GM21528 (cell line): ENCODE measurements at regions not wholly inside any gene's neighbourhood (a gene's known extent, or its start where the extent isn't known, plus 50 kb on each side); places are given as distances from the start of the nearest gene placed in this dataset.
"Not testable (repeated sequence)": the region's sequence is repeated elsewhere in the genome, so short reads cannot be mapped to it uniquely, and the experiment has no call there.

Experiments used
- ATAC-seq: cut with Tn5 transposase; IDR thresholded peaks from one replicate; pipeline ENCODE4 v1.9.1; 2021; ENCODE audit warnings: mild to moderate bottlenecking, moderate library complexity; ENCODE audit not compliant: unreplicated experiment, low FRiP score

DNA sequence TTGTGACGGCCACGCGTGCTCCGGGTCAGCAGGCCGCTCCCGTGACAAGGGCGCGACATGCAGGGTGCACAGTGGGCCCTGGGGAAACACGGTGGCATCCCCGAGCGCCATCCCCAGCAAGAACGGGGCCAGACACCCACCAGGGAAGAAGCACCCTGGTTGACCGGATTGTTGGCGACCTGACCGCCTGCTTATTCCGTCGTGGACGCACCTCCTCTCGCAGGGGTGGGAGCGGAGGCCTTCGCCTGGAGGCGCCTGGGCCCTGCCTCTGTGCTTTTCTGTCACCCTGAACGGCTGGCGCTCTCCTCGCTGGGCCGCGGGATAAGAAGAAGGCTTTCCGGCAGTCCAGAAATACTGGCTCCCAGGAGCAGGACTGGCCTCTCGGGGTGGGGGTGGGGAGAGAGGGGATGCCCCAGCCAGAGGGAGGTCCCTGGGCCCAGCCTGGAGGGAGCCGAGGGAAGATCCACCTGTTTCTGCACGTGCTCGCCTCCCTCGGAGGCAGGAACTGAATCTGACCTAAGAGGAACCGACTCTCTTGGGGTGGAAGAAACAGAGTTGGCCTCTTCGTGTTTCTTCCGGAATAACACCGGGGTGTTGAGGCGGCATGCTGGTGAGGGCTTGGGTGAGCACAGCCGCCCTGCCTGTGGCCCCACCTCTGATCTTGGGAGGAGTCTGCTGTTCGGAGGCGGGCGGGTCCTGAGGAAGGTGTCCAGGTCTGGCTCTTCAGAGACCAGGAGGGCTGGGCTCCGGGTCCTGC, 4394.2 kb upstream of the TPTE start:
- ATAC-seq, result not testable (repeated sequence)

DNA sequence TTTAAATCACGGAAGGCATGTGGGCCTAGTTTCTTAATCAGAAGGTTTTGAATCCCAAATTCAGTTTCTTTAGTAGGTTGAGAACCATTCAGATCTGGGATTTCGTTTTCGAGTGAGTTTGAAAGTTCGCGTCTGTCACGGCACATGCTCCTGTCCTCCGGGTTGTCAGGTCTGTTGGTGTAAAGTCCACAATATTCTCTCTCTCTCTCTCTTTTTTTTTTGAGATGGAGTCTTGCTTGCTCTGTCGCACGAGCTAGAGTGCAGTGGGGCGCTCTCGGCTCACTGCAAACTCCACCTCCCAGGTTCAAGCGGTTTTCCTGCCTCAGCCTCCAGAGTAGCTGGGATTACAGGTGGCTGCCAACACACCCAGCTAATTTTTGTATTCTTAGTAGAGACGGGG, 4390.6 kb upstream of the TPTE start:
- ATAC-seq, result not testable (repeated sequence)

DNA sequence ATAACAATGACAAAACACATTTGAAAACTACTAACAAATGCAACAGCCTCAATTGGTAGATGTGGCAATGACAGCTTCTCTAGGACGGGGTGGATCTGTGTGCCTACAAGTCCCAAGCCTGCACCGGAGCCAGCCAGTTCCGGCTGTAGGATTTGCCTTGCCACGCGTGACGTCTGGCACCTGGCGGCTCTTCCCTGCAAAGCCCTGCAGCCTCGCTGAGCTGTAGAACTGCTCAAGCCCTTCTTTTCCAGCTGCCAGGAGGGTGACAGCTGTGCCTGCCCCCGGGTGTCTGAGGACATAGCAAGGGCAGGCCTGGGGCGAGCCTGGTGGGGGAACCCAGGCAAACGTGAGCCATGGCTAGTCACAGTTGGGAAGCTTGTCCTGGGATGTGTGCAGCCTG, 4388.0 kb upstream of the TPTE start:
- not testable (repeated sequence) for ATAC-seq

DNA sequence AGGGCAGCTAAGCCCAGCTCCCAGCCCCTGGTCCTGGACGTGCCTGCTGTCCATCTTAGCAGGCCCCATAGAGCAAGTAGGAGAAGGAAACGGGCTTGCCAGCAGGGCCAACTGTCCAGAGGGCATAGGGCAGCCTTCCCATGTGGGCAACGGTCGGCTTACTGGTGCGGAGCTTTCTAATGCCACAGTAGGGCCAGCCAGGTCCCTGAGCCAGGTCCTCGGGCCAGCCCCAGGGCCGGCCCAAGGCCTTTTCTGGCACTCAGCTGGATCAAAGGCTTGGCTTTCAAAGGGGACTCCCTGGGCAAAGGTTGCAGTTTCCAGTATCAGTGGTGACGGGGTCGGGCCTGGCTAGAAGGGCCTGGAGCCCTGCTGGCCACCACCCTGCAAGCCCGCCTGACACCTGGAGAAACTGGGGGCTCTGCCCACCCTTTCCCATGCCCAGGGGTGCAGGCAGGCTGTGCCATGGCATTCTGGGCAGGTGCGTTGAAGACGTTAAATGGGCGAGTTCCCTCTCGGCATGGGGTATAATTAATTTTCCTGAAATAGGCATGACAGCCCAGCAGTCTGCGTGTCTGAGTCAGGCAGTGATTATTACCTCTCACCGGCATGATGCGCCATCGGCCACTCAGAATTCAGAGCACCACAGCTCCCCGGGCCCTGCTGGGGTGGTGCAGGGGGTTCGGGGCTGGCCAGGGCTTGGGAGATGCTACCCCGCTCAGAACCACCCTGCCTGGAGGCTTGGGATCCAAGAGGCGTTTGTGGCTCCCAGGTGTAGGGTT, 4387.3 kb upstream of the TPTE start:
- ATAC-seq, result not testable (repeated sequence)

DNA sequence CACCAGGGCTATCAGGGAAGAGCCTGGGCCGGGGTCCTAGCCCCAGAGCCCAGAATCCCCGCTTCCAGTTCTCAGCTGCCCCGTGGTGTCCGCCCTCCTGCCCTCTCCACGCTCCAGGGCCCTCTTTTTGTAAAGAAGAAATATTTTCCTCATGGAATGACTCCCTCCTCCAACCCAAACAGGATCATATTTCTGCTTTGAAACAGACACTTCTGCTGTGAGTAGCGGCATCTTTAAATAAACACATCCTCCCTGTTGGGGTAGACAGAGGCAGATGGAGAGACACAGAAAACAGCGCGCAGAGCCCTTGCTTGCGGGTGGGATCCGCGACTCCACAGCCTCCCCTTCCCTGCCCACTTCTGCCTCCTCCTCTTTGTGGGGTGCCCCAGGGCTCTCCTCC, 4384.7 kb upstream of the TPTE start:
- ATAC-seq, result not testable (repeated sequence)

DNA sequence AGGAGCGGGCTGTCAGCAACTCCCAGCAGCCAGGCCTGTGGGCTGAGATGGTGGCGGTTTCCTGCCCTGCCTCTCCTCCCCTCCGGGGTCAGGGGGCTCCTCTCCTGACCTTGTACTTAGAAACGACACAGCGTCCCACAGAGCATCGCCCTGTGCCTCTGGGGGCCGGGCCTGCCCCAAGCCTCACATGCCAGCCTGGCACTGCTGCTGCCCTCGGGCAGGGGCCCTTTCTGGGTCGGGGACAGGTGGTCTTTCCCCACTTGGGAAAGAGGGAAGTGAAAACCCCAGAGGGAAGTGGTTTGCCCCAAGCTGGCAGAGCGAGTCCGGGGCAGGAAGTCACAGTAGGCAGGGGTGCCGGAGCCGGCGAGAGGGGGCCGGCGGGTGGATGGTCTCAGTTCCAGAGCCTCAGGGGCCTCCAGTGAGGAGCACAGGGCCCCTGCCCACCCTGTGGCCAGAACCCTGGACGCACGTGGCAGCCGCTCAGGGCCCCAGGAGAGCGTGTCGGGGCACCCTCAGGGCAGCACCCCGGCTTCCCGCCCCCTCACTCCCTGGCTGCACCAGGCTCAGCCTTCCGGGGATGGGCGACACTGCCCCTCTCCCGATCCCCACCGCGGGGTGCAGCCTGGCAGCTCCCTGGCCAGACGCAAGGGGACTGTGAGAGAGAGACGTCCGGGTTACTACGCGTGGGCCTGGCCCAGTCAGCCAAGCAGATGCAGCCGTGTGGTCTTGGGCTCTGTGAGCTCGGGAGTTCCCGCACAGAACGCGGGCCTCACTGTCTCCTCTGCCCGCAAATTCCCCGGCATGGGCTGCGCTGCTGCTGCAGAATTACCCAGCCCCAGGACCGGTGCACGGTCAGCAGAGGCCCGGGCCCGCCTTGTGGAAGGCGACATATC, 4382.9 kb upstream of the TPTE start:
- ATAC-seq, result peak; percentile 52

DNA sequence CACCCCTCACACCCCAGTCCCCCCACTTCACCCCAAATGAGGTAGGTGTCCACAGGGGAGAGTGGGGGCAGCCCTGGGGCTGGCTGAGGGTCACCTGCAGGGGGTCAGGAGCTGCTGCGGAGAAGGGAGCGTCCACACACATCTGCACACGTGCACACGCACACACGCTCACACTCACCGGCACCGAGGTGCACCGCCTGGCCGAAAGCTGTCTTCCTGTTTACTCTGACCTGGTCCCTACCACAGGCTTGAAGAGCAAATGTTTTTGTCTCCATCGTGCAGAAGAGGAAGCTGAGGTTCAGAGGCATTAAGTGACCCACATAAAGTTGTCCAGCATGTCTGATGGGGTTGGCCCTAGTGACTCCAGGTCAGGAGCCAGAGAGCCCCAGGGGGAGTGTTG, 4382.1 kb upstream of the TPTE start:
- not testable (repeated sequence) for ATAC-seq

DNA sequence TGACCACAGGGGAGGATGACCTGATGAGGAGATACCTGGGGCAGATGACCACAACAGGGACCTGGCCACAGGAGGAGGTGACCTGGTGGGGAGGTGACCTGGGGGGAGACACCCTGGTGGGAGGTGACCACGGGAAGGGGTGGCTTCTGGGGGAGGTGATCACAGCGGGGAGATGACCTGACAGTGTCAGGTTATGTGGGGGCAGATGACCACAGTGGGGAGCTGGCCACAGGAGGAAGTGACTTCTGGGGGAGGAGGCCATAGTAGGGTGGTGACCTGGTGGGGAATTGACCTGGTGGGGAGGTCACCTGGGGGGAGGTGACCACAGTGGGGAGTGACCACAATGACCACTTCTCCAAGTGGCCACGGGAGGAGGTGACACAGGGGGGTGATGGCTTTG, 4381.5 kb upstream of the TPTE start:
- not testable (repeated sequence) for ATAC-seq

DNA sequence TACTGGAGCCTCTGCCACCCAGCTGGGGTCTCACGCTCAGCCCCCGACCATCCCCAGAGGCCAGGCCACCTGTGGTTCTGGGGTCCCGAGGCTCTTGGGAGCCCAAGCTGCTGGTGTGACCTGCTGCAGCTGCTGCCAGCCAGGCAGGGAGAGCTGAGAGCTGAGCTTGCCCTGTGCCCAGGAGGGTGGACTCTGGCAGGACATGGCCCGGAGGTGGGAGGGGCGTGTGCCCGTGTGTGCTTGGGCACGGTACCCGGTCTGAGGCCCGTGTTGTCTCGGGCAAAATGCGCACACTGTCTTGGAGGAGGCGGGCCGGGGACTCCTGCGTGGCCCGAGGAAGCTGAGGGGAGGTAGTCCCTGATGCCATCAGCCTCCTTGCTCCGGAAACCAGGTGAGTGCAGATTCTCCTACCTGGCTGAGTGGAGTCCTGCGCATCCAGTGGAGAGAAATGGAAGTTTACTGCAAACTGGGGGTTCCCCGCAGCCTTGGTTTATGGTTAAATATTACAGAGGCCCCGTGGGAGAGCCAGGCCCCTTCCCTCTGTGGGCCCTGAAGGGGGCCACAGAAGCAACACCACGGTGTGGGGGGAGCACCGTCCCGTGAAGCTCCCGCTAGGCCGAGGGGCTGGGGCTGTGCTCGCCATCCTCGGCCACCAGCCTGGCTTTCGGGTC, 4380.8 kb upstream of the TPTE start:
- ATAC-seq, result not testable (repeated sequence)

DNA sequence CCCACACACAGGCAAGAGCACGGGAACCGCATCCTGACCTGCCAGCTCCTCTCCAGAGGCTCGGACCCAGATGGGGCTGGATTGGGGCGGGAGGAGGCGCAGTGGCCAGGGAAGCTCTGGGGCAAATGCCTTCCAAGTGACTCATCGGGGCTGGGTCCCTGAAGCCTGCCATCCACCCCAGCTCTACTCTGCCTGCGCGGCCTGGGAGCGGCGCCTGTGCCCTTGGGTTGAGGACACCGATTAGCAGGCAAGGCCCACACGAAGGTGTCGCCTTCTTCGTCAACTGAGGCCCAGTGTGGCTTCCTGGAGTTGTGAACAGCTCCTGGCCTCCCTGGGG, 4380.3 kb upstream of the TPTE start:
- ATAC-seq, result not testable (repeated sequence)

DNA sequence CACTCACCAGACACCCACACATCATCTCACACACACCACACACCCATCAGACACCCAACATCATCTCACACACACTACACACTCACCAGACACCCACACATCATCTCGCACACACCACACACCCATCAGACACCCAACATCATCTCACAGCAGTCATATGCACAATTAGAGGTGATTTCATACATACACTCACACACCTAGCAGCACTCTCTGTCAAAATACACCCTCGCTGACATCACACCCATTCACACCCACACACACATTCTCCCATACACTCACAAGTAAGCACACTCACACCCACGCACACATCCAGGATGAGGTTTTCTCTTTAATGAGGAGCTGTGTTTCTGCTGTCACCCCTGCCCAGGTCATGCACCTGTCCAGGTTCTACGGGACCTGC, 4368.2 kb upstream of the TPTE start:
- ATAC-seq, result not testable (repeated sequence)

DNA sequence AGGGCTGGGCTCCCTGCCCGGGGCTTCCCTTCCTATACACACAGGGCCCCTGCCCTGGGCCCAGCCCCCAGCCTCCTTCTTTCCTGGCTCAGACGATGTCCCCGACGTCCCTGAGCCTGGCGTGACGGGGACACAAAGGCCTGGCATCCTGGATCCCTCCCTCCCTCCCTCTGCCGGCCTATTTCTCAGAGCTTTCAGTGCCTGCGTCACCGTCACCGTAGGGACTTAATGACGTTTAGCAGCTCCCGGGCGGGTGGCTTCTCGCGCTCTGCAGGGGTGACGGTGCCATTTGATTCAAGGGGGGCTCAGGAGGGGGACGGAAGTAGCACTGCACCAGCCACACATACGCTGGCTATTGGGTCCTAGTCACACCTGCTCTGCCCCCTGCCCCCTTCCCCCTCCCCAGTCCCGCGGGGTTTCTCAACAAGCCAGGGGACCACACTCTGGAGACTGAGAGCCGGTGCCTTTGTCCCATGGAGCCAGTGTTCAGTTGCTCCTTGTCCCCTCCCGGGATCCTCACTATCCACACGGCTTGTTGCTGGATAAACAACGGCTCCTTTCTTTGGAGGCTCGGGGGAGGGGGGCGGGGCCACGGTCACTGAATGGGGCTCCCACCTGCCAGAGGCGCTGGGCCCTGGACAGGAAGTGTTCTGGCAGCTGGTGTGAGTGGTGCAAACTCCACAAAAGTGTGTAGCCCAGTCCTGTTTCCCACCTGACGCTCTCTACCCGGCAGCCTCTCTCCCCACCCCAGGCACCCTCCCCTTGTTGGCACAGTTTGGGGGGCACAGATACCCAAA, 4366.7 kb upstream of the TPTE start:
- ATAC-seq, result not testable (repeated sequence)

DNA sequence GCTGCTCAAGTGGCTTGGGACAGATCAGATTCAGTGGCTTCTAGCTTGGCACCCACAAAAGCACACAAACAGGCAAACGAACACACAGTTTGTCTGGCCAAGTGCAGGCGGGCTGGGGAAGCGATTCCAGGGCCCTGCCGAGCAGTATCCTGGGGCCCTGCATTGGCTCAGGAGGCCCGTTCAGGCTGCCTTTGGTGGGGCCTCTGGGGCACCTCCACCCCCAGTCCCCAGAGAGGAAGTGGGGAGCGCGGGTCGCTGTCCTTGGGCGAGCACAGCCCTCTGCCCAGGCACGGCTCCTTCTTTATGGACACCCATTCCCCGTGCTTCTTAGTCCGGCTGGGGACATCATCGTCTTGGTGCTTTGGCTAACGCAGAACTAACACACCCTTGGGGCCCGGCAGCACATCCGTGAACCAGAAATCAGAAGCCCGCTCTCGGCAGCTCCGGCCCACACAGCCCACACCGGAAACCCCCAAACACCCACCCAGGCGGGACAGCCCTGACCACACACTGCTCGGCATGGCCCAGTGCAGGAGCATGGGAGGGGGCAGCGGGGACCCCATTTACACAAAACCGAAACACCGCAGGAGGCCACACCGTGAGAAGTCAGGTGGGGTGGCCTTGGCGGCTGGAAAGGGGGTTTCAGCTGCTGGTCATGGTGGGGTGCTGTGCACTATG, 4364.5 kb upstream of the TPTE start:
- not testable (repeated sequence) for ATAC-seq

DNA sequence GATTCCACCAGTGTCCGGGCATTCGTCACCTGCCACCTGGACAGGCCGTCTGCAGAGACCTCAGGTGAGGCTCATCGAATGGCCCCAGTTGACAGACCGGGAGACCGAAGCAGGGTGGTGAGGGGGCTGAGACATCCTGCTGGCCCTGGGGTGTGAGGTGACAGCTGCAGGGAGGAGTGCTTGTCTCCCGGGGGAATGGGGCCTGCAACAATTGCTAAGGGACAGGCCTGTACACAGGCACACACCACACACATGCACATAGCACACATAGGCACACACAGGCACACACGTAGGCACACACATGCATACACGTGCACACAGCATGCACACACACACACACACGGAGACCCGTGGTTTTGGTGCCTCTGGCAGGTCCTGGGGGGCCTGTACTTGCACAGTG, 4363.9 kb upstream of the TPTE start:
- not testable (repeated sequence) for ATAC-seq

DNA sequence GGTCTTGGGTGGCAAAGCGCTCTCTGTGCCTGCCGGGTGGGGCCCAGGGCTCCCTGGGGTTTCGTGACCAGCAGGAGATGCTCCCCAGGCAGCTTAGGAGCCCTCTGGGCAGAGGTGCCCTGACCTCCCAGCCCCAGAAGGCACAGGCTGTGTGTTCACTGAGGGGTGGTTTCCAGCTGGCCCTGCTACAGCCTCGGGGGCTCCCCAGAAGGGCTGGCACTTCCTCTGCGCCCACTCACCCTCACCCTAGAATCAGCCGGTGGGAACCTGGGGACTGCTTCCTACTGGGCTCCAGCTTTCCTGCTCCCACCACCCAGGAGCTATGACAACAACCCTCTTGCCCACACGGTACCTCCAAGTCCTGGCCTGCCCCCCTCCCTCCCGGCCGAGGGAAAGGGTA, 4363.2 kb upstream of the TPTE start:
- ATAC-seq, result not testable (repeated sequence)
